Left lung (tissue), 4 donors: ENCODE measurements at regions not wholly inside any gene's neighbourhood (a gene's known extent, or its start where the extent isn't known, plus 50 kb on each side); places are given as distances from the start of the nearest gene placed in this dataset.

Source experiments
- ATAC-seq: fragments of 200-7000 bp; cut with Tn5 transposase; one replicate; pipeline ENCODE4 v1.9.1; 2020; ENCODE audit warnings: moderate library complexity
- DNase-seq, 4 donors: peaks; one replicate each; pipeline ENCODE4 v3.0.0-alpha.2; 2013 to 2020
- H3K27ac ChIP-seq, 2 donors: fragments of 200-600 bp; sonication (generic) in 1 of 2; one replicate each; pipeline versions ENCODE4 v1.5.0 to v1.8.0; 2020 to 2021
- H3K27me3 ChIP-seq, 2 donors: fragments of 200-600 bp; sonication (generic) in 1 of 2; one replicate each; pipeline versions ENCODE4 v1.5.0 to v1.8.0; 2020 to 2021
- H3K36me3 ChIP-seq, 2 donors: fragments of 200-600 bp; sonication (generic) in 1 of 2; one replicate each; pipeline versions ENCODE4 v1.5.0 to v1.8.0; 2020 to 2021
- H3K4me1 ChIP-seq, 2 donors: fragments of 200-600 bp; one replicate each; pipeline ENCODE4 v1.8.0; 2021
- H3K4me3 ChIP-seq, 2 donors: fragments of 200-600 bp; sonication (generic) in 1 of 2; one replicate each; pipeline versions ENCODE4 v1.5.0 to v1.8.0; 2020 to 2021; ENCODE audit warnings: mild to moderate bottlenecking in 1 of 2
- H3K9me3 ChIP-seq, 2 donors: fragments of 200-600 bp; sonication (generic) in 1 of 2; one replicate each; pipeline versions ENCODE4 v1.5.0 to v1.8.0; 2020 to 2021
- CTCF ChIP-seq, 2 donors: fragments of 200-600 bp; sonication (generic) in 1 of 2; IDR thresholded peaks; one replicate each; pipeline versions ENCODE4 v1.5.0 to v1.8.0; 2021; ENCODE audit warnings: antibody characterized with exemption in 2 of 2
- intact Hi-C, 2 donors: fragments of 100-400 bp; cut with DNase I; formaldehyde crosslinking; loops; one replicate each; pipeline versions ENCODE4 v1.11.2 to v1.14.2; 2022
- donor health status: DM: no; HTN: yes; CAD: no.
- donor health status: DM: no; HTN: no; CAD: no.

- no peaks in the 10 kb centered on the region for H3K4me1 ChIP-seq
- intact Hi-C loops, result no loop called here
- peaks cover 0 to 5% of the 10 kb centered on the region in 2 donors for H3K9me3 ChIP-seq
- no peak overlapping the region for H3K27ac ChIP-seq
- H3K4me3 ChIP-seq, result no peak overlapping the region
- ATAC-seq (peak; percentile 47), DNase-seq (no peak)
- H3K27me3 ChIP-seq, result no peaks in the 10 kb centered on the region
- TF ChIP-seq CTCF (IDR thresholded peaks at IDR 0.05), result no peak
- no peaks in the 10 kb centered on the region for H3K36me3 ChIP-seq
These were observed 52.3 kb upstream of the OPN4 start for GRCh38 chr10:86601956-86602602.

- H3K27ac ChIP-seq, result no peak overlapping the region
- no peaks in the 10 kb centered on the region for H3K27me3 ChIP-seq
- H3K4me1 ChIP-seq, result no peaks in the 10 kb centered on the region
- no peak for DNase-seq
- no peak for TF ChIP-seq CTCF (IDR thresholded peaks at IDR 0.05)
- ATAC-seq, result peak; percentile 84
- H3K4me3 ChIP-seq, result no peak overlapping the region
- intact Hi-C loops, result no loop called here
- peaks cover 0 to 5% of the 10 kb centered on the region in 2 donors for H3K9me3 ChIP-seq
- no peaks in the 10 kb centered on the region for H3K36me3 ChIP-seq
These were observed 51.1 kb upstream of the OPN4 start for GRCh38 chr10:86603256-86603655.
